22Rv1 (cell line): ENCODE measurements at regions not wholly inside any gene's neighbourhood (a gene's known extent, or its start where the extent isn't known, plus 50 kb on each side); places are given as distances from the start of the nearest gene placed in this dataset.

Experiments used
- ZFX ChIP-seq: fragments of 450-650 bp; IDR thresholded peaks from 2 replicates; pipeline ENCODE4 v1.6.1; 2017; ENCODE audit warnings: antibody characterized with exemption, borderline replicate concordance
- TF ChIP-seq, protein P1 (sequence below): fragments of 450-650 bp; IDR thresholded peaks from 2 replicates; pipeline ENCODE4 v1.5.1; 2017; ENCODE audit warnings: mild to moderate bottlenecking

DNA sequence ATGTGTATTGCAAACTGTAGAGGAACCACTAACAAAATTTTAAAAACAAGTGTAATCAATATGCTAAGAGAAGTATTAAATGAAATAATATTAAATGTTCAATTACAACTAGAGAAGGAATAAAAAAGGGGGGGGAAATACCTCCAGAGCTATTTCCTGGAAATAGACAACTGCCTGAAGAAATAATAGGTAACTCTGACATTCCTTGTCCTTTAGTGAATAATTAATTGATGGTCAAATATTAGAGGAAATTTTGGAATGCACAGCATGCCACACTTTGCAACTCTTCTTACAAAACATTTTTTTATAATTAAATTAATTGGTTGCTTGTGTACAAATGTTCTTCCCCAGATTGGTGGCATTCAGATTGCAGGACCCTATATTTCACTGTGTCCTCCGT lies 342.6 kb upstream of the COL8A1 start:
- TF ChIP-seq, protein P1, sequence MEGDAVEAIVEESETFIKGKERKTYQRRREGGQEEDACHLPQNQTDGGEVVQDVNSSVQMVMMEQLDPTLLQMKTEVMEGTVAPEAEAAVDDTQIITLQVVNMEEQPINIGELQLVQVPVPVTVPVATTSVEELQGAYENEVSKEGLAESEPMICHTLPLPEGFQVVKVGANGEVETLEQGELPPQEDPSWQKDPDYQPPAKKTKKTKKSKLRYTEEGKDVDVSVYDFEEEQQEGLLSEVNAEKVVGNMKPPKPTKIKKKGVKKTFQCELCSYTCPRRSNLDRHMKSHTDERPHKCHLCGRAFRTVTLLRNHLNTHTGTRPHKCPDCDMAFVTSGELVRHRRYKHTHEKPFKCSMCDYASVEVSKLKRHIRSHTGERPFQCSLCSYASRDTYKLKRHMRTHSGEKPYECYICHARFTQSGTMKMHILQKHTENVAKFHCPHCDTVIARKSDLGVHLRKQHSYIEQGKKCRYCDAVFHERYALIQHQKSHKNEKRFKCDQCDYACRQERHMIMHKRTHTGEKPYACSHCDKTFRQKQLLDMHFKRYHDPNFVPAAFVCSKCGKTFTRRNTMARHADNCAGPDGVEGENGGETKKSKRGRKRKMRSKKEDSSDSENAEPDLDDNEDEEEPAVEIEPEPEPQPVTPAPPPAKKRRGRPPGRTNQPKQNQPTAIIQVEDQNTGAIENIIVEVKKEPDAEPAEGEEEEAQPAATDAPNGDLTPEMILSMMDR, result no peak
- no peak for TF ChIP-seq ZFX
